Stimulated activated CD4-positive, alpha-beta T cell treated with anti-CD3 and anti-CD28 coated beads, Interleukin-2, amount 100 ng/mL, for 24 hours (primary cell): ENCODE measurements at regions not wholly inside any gene's neighbourhood (a gene's known extent, or its start where the extent isn't known, plus 50 kb on each side); places are given as distances from the start of the nearest gene placed in this dataset.
"Not testable (repeated sequence)": the region's sequence is repeated elsewhere in the genome, so short reads cannot be mapped to it uniquely, and the experiment has no call there.

Experiments
- DNase-seq, 2 donors: peaks; one replicate each; pipeline ENCODE4 v3.0.0-alpha.2; 2020

- not testable (repeated sequence) for DNase-seq
Measured at GRCh38 chr6:21282360-21282759, 311.2 kb upstream of the SOX4 start.

- DNase-seq, result no peak
Measured at GRCh38 chr6:21284166-21284565, 309.4 kb upstream of the SOX4 start.

GRCh38 chr6:21284706-21285105 is 308.8 kb upstream of the SOX4 start:
- no peak for DNase-seq

- DNase-seq, result no peak
Measured at GRCh38 chr6:21294144-21294543, 299.4 kb upstream of the SOX4 start.

- no peak for DNase-seq
Measured at GRCh38 chr6:21295506-21296240, 297.9 kb upstream of the SOX4 start.

GRCh38 chr6:21297665-21298064 is 295.9 kb upstream of the SOX4 start:
- no peak for DNase-seq

- no peak for DNase-seq
Measured at GRCh38 chr6:21299216-21299615, 294.3 kb upstream of the SOX4 start.

GRCh38 chr6:21300439-21300838 is 293.1 kb upstream of the SOX4 start:
- no peak for DNase-seq

- no peak for DNase-seq
Measured at GRCh38 chr6:21305893-21306332, 287.6 kb upstream of the SOX4 start.

- no peak for DNase-seq
Measured at GRCh38 chr6:21306546-21306945, 287.0 kb upstream of the SOX4 start.

- DNase-seq, result no peak
Measured at GRCh38 chr6:21309807-21310221, 283.7 kb upstream of the SOX4 start.

- DNase-seq, result no peak
Measured at GRCh38 chr6:21310568-21311140, 282.9 kb upstream of the SOX4 start.

- no peak for DNase-seq
Measured at GRCh38 chr6:21312118-21312517, 281.4 kb upstream of the SOX4 start.

- DNase-seq, result no peak
Measured at GRCh38 chr6:21317642-21318041, 275.9 kb upstream of the SOX4 start.

GRCh38 chr6:21321076-21321475 is 272.5 kb upstream of the SOX4 start:
- no peak for DNase-seq

GRCh38 chr6:21321531-21321930 is 272.0 kb upstream of the SOX4 start:
- no peak for DNase-seq

- no peak for DNase-seq
Measured at GRCh38 chr6:21323577-21323976, 270.0 kb upstream of the SOX4 start.

GRCh38 chr6:21325201-21325856 is 268.2 kb upstream of the SOX4 start:
- no peak for DNase-seq

GRCh38 chr6:21327326-21328112 is 266.0 kb upstream of the SOX4 start:
- no peak for DNase-seq

GRCh38 chr6:21331235-21331634 is 262.3 kb upstream of the SOX4 start:
- no peak for DNase-seq

GRCh38 chr6:21332077-21332476 is 261.5 kb upstream of the SOX4 start:
- DNase-seq, result no peak

- no peak for DNase-seq
Measured at GRCh38 chr6:21332660-21333059, 260.9 kb upstream of the SOX4 start.

GRCh38 chr6:21333715-21334114 is 259.8 kb upstream of the SOX4 start:
- no peak for DNase-seq
